ENCODE measurements at regions not wholly inside any gene's neighbourhood (a gene's known extent, or its start where the extent isn't known, plus 50 kb on each side); places are given as distances from the start of the nearest gene placed in this dataset.

DNA sequence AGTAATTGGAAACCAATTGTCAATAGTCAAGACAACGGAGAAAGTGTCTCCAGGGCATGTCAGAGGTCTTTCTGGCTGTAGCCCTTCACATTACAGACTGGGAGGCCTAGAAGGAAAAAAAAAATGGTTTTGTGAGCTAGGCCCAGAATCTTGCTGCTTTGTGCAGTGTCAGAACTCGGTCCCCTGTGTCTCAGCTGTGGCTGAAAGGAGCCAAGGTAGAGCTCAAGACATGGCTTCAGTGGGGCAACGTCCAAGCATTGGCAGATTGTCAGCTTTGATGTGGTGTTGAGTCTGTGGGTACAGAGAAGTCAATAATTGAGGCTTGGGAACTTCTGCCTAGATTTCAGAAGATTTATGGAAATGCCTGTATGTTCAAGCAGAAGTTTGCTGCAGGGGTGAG is 103.0 kb downstream of the UGT2B28 start:
- TF ChIP-seq, protein P1, sequence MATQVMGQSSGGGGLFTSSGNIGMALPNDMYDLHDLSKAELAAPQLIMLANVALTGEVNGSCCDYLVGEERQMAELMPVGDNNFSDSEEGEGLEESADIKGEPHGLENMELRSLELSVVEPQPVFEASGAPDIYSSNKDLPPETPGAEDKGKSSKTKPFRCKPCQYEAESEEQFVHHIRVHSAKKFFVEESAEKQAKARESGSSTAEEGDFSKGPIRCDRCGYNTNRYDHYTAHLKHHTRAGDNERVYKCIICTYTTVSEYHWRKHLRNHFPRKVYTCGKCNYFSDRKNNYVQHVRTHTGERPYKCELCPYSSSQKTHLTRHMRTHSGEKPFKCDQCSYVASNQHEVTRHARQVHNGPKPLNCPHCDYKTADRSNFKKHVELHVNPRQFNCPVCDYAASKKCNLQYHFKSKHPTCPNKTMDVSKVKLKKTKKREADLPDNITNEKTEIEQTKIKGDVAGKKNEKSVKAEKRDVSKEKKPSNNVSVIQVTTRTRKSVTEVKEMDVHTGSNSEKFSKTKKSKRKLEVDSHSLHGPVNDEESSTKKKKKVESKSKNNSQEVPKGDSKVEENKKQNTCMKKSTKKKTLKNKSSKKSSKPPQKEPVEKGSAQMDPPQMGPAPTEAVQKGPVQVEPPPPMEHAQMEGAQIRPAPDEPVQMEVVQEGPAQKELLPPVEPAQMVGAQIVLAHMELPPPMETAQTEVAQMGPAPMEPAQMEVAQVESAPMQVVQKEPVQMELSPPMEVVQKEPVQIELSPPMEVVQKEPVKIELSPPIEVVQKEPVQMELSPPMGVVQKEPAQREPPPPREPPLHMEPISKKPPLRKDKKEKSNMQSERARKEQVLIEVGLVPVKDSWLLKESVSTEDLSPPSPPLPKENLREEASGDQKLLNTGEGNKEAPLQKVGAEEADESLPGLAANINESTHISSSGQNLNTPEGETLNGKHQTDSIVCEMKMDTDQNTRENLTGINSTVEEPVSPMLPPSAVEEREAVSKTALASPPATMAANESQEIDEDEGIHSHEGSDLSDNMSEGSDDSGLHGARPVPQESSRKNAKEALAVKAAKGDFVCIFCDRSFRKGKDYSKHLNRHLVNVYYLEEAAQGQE (IDR thresholded peaks at IDR 0.05; ENCODE audit: insufficient read depth in 1 of 2, low read depth in 2 of 2, low read length in 1 of 2), result no peak
- TF ChIP-seq, protein P2, sequence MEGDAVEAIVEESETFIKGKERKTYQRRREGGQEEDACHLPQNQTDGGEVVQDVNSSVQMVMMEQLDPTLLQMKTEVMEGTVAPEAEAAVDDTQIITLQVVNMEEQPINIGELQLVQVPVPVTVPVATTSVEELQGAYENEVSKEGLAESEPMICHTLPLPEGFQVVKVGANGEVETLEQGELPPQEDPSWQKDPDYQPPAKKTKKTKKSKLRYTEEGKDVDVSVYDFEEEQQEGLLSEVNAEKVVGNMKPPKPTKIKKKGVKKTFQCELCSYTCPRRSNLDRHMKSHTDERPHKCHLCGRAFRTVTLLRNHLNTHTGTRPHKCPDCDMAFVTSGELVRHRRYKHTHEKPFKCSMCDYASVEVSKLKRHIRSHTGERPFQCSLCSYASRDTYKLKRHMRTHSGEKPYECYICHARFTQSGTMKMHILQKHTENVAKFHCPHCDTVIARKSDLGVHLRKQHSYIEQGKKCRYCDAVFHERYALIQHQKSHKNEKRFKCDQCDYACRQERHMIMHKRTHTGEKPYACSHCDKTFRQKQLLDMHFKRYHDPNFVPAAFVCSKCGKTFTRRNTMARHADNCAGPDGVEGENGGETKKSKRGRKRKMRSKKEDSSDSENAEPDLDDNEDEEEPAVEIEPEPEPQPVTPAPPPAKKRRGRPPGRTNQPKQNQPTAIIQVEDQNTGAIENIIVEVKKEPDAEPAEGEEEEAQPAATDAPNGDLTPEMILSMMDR (IDR thresholded peaks at IDR 0.05), result no peak
- TF ChIP-seq POLR2AphosphoS5 (IDR thresholded peaks at IDR 0.05; ENCODE audit: low read depth, low read length) (no peak), SIN3A (IDR thresholded peaks at IDR 0.05; ENCODE audit: borderline replicate concordance, insufficient read depth, low read depth, low read length) (no peak), TCF7L2 (IDR thresholded peaks at IDR 0.05; ENCODE audit: low read depth, low read length) (no peak)
